ENCODE measurements at regions not wholly inside any gene's neighbourhood (a gene's known extent, or its start where the extent isn't known, plus 50 kb on each side); places are given as distances from the start of the nearest gene placed in this dataset.

- Histone ChIP-seq H3K18ac (ENCODE audit: low read depth in 1 of 2, low read length in 2 of 2) (no peak overlapping the region), H3K14ac (ENCODE audit: low read length in 2 of 2) (no peak overlapping the region), H2BK120ac (ENCODE audit: low read depth, low read length) (no peak overlapping the region), H3K27me3 (ENCODE audit: control insufficient read depth in 1 of 2, insufficient read depth in 1 of 2, low read length in 2 of 2) (no peaks in the 10 kb centered on the region), H2AFZ (ENCODE audit: low read depth, low read length) (no peak overlapping the region), H3K4ac (ENCODE audit: low read depth in 1 of 2, low read length in 2 of 2) (no peak overlapping the region), H3K9me3 (ENCODE audit: control insufficient read depth, low read length) (no peaks in the 10 kb centered on the region), H3K23ac (ENCODE audit: low read length in 2 of 2) (no peak overlapping the region), H3K9ac (ENCODE audit: low read length) (no peak overlapping the region), H2BK15ac (ENCODE audit: low read depth, poor library complexity, severe bottlenecking) (no peak overlapping the region), H3K4me1 (ENCODE audit: control insufficient read depth, insufficient read depth, low read depth, low read length) (no peaks in the 10 kb centered on the region), H2AK5ac (ENCODE audit: low read length, severe bottlenecking) (no peak overlapping the region), H3K36me3 (ENCODE audit: control insufficient read depth in 1 of 2, insufficient read depth in 2 of 2, low read depth in 1 of 2, low read length in 2 of 2) (no peaks in the 10 kb centered on the region), H3K27ac (ENCODE audit: low read length, poor library complexity, severe bottlenecking) (no peak overlapping the region), H3K4me3 (ENCODE audit: insufficient read depth in 1 of 2, low read depth in 1 of 2, low read length in 2 of 2) (no peak overlapping the region), H3K79me1 (replicated peaks; ENCODE audit: low read length, poor library complexity, severe bottlenecking) (no peaks in the 10 kb centered on the region), H4K8ac (ENCODE audit: low read length) (no peak overlapping the region), H2BK12ac (ENCODE audit: low read length in 2 of 2) (no peak overlapping the region), H3K4me2 (ENCODE audit: low read length, poor library complexity, severe bottlenecking) (no peak overlapping the region), H4K91ac (ENCODE audit: low read length) (no peak overlapping the region), H2BK5ac (ENCODE audit: low read depth, low read length, poor library complexity, severe bottlenecking) (no peak overlapping the region)
- DNase-seq: no peak
These were observed 518.1 kb downstream of the FSCB start for GRCh38 chr14:43988989-43989388.

- Histone ChIP-seq H3K18ac (ENCODE audit: low read depth in 1 of 2, low read length in 2 of 2) (no peak overlapping the region), H2BK15ac (ENCODE audit: low read depth, poor library complexity, severe bottlenecking) (no peak overlapping the region), H3K27me3 (ENCODE audit: control insufficient read depth in 1 of 2, insufficient read depth in 1 of 2, low read length in 2 of 2) (no peaks in the 10 kb centered on the region), H3K4ac (ENCODE audit: low read depth in 1 of 2, low read length in 2 of 2) (no peak overlapping the region), H2BK120ac (ENCODE audit: low read depth, low read length) (no peak overlapping the region), H2AFZ (ENCODE audit: low read depth, low read length) (no peak overlapping the region), H3K4me3 (ENCODE audit: insufficient read depth in 1 of 2, low read depth in 1 of 2, low read length in 2 of 2) (no peak overlapping the region), H2AK5ac (ENCODE audit: low read length, severe bottlenecking) (no peak overlapping the region), H3K9me3 (ENCODE audit: control insufficient read depth, low read length) (peaks cover 3% of the 10 kb centered on the region), H3K36me3 (ENCODE audit: control insufficient read depth in 1 of 2, insufficient read depth in 2 of 2, low read depth in 1 of 2, low read length in 2 of 2) (no peaks in the 10 kb centered on the region), H3K79me1 (replicated peaks; ENCODE audit: low read length, poor library complexity, severe bottlenecking) (no peaks in the 10 kb centered on the region), H3K9ac (ENCODE audit: low read length) (no peak overlapping the region), H4K8ac (ENCODE audit: low read length) (no peak overlapping the region), H3K23ac (ENCODE audit: low read length in 2 of 2) (no peak overlapping the region), H3K14ac (ENCODE audit: low read length in 2 of 2) (no peak overlapping the region), H2BK5ac (ENCODE audit: low read depth, low read length, poor library complexity, severe bottlenecking) (no peak overlapping the region), H4K91ac (ENCODE audit: low read length) (no peak overlapping the region), H2BK12ac (ENCODE audit: low read length in 2 of 2) (no peak overlapping the region), H3K4me2 (ENCODE audit: low read length, poor library complexity, severe bottlenecking) (no peak overlapping the region), H3K4me1 (ENCODE audit: control insufficient read depth, insufficient read depth, low read depth, low read length) (no peaks in the 10 kb centered on the region), H3K27ac (ENCODE audit: low read length, poor library complexity, severe bottlenecking) (no peak overlapping the region)
- 97% methylated on average over 8 of the region's 8 CpGs for WGBS
- no peak for DNase-seq
These were observed 523.4 kb downstream of the FSCB start for GRCh38 chr14:43983721-43984120.

DNA sequence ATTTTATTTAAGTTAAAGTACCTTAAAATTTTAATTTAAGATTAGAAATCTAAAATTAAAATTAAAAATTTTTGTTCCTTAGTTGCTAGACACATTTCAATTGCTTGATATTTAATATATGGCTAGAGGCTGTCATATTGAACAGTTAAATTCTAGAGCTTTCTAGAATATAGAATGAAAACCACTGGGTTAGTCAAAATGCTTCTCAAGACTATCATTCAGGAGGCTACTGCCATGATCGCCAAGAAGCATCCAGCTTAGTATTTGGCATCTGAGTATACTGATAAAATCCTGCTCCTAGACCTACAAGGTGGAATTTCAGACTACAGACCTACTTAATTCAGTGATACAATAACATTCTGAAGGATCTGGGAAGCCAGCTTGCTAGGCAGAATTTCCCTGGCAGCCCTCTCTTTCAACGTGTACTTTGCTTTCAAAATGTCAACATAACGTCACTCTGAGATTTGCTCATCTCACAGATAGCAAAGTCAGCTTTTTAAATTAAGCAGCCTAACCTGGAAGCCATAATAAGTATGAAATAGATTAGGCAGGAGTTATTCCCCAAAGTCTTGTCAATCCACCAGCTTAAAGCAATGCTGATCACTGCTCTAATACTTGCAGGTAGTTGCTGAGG lies 525.8 kb downstream of the FSCB start:
- Histone ChIP-seq H3K4me1 (ENCODE audit: control insufficient read depth, insufficient read depth, low read depth, low read length) (no peaks in the 10 kb centered on the region), H3K4ac (ENCODE audit: low read depth in 1 of 2, low read length in 2 of 2) (no peak overlapping the region), H3K36me3 (ENCODE audit: control insufficient read depth in 1 of 2, insufficient read depth in 2 of 2, low read depth in 1 of 2, low read length in 2 of 2) (no peaks in the 10 kb centered on the region), H3K4me3 (ENCODE audit: insufficient read depth in 1 of 2, low read depth in 1 of 2, low read length in 2 of 2) (no peak overlapping the region), H3K18ac (ENCODE audit: low read depth in 1 of 2, low read length in 2 of 2) (no peak overlapping the region), H3K27ac (ENCODE audit: low read length, poor library complexity, severe bottlenecking) (no peak overlapping the region), H2BK120ac (ENCODE audit: low read depth, low read length) (no peak overlapping the region), H3K9me3 (ENCODE audit: control insufficient read depth, low read length) (peaks cover 3% of the 10 kb centered on the region), H3K4me2 (ENCODE audit: low read length, poor library complexity, severe bottlenecking) (no peak overlapping the region), H3K27me3 (ENCODE audit: control insufficient read depth in 1 of 2, insufficient read depth in 1 of 2, low read length in 2 of 2) (no peaks in the 10 kb centered on the region), H2AK5ac (ENCODE audit: low read length, severe bottlenecking) (no peak overlapping the region), H2BK5ac (ENCODE audit: low read depth, low read length, poor library complexity, severe bottlenecking) (no peak overlapping the region), H4K8ac (ENCODE audit: low read length) (no peak overlapping the region), H3K23ac (ENCODE audit: low read length in 2 of 2) (no peak overlapping the region), H2AFZ (ENCODE audit: low read depth, low read length) (no peak overlapping the region), H3K14ac (ENCODE audit: low read length in 2 of 2) (no peak overlapping the region), H2BK12ac (ENCODE audit: low read length in 2 of 2) (no peak overlapping the region), H3K9ac (ENCODE audit: low read length) (no peak overlapping the region), H2BK15ac (ENCODE audit: low read depth, poor library complexity, severe bottlenecking) (no peak overlapping the region), H4K91ac (ENCODE audit: low read length) (no peak overlapping the region), H3K79me1 (replicated peaks; ENCODE audit: low read length, poor library complexity, severe bottlenecking) (no peaks in the 10 kb centered on the region)
- no peak for DNase-seq
- 80% methylated on average over 3 of the region's 3 CpGs for WGBS

- Histone ChIP-seq H3K9me3 (ENCODE audit: control insufficient read depth, low read length) (no peaks in the 10 kb centered on the region), H4K8ac (ENCODE audit: low read length) (no peak overlapping the region), H3K27me3 (ENCODE audit: control insufficient read depth in 1 of 2, insufficient read depth in 1 of 2, low read length in 2 of 2) (no peaks in the 10 kb centered on the region), H3K4ac (ENCODE audit: low read depth in 1 of 2, low read length in 2 of 2) (no peak overlapping the region), H3K36me3 (ENCODE audit: control insufficient read depth in 1 of 2, insufficient read depth in 2 of 2, low read depth in 1 of 2, low read length in 2 of 2) (no peaks in the 10 kb centered on the region), H2AK5ac (ENCODE audit: low read length, severe bottlenecking) (no peak overlapping the region), H2BK120ac (ENCODE audit: low read depth, low read length) (no peak overlapping the region), H3K27ac (ENCODE audit: low read length, poor library complexity, severe bottlenecking) (no peak overlapping the region), H3K4me3 (ENCODE audit: insufficient read depth in 1 of 2, low read depth in 1 of 2, low read length in 2 of 2) (no peak overlapping the region), H3K79me1 (replicated peaks; ENCODE audit: low read length, poor library complexity, severe bottlenecking) (no peaks in the 10 kb centered on the region), H4K91ac (ENCODE audit: low read length) (no peak overlapping the region), H3K18ac (ENCODE audit: low read depth in 1 of 2, low read length in 2 of 2) (no peak overlapping the region), H2BK12ac (ENCODE audit: low read length in 2 of 2) (no peak overlapping the region), H3K9ac (ENCODE audit: low read length) (no peak overlapping the region), H2AFZ (ENCODE audit: low read depth, low read length) (no peak overlapping the region), H3K4me2 (ENCODE audit: low read length, poor library complexity, severe bottlenecking) (no peak overlapping the region), H3K4me1 (ENCODE audit: control insufficient read depth, insufficient read depth, low read depth, low read length) (no peaks in the 10 kb centered on the region), H3K14ac (ENCODE audit: low read length in 2 of 2) (no peak overlapping the region), H2BK5ac (ENCODE audit: low read depth, low read length, poor library complexity, severe bottlenecking) (no peak overlapping the region), H2BK15ac (ENCODE audit: low read depth, poor library complexity, severe bottlenecking) (no peak overlapping the region), H3K23ac (ENCODE audit: low read length in 2 of 2) (no peak overlapping the region)
- WGBS: 98% methylated on average over 4 of the region's 5 CpGs
- DNase-seq: no peak
These were observed 550.3 kb downstream of the FSCB start for GRCh38 chr14:43956741-43957140.

Data from mesenchymal stem cell (in vitro differentiated cells and primary cell).